DND-41 (cell line): ENCODE measurements at regions not wholly inside any gene's neighbourhood (a gene's known extent, or its start where the extent isn't known, plus 50 kb on each side); places are given as distances from the start of the nearest gene placed in this dataset.

Source experiments
- EZH2 ChIP-seq: IDR thresholded peaks from 3 replicates; pipeline ENCODE4 v1.6.1; 2012; ENCODE audit warnings: borderline replicate concordance, low read depth, mild to moderate bottlenecking, moderate library complexity, low read length, inconsistent platforms; ENCODE audit not compliant: severe bottlenecking
- TF ChIP-seq, protein P1 (sequence below): IDR thresholded peaks from 2 replicates; pipeline ENCODE4 v1.5.1; 2012; ENCODE audit warnings: borderline replicate concordance, low read length, moderate library complexity, mild to moderate bottlenecking; ENCODE audit not compliant: poor library complexity, severe bottlenecking; ENCODE audit errors: extremely low read depth

DNA sequence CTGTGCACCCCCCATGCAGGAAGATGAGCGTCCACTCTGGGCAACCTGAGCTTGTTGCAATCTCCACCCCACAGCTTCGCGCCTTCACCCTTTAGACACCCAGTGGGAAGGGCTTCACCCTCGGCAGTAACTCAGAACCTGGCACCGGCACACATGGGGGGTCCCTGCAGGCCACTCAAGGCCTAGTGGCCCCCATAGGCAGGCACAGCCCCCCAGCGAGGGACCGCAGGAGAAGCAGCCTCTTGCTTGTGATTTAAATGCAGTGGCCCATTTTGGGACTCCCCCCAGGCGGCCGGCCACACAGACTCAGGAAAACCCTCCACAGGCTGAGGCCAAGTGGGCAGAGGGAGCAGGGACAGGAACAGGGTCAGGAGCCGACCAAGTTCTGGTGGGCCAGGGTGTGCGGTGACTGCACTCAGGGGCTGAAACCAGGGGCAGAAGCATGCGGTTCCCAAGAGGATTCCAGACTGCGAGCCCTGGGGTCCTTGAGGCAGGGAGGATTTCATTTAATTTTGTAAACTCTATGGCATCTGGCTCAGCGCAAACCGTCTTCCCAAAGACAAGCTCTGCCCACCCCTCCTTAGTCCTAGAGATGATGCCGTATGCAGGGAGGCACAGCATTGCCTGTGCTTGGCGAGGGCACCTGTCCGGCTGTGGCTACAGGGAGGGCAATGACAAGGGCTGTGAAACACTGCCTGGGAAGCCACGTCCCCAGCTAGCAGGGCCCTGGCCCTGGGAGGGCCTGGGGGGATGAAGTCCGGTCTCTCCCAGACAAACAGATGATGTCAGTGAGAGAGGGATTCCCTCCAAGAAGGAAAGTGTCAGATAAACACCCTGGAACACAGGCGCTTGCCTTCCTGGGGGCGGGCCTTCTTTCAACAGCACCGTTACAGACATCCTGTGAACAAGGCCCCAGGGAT, 52.9 kb upstream of the GPR31 start:
- TF ChIP-seq, protein P1, sequence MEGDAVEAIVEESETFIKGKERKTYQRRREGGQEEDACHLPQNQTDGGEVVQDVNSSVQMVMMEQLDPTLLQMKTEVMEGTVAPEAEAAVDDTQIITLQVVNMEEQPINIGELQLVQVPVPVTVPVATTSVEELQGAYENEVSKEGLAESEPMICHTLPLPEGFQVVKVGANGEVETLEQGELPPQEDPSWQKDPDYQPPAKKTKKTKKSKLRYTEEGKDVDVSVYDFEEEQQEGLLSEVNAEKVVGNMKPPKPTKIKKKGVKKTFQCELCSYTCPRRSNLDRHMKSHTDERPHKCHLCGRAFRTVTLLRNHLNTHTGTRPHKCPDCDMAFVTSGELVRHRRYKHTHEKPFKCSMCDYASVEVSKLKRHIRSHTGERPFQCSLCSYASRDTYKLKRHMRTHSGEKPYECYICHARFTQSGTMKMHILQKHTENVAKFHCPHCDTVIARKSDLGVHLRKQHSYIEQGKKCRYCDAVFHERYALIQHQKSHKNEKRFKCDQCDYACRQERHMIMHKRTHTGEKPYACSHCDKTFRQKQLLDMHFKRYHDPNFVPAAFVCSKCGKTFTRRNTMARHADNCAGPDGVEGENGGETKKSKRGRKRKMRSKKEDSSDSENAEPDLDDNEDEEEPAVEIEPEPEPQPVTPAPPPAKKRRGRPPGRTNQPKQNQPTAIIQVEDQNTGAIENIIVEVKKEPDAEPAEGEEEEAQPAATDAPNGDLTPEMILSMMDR: no peak
- no peak for TF ChIP-seq EZH2
